Mesothelial cell of epicardium (in vitro differentiated cells): ENCODE measurements at regions not wholly inside any gene's neighbourhood (a gene's known extent, or its start where the extent isn't known, plus 50 kb on each side); places are given as distances from the start of the nearest gene placed in this dataset.

Experiments
- DNase-seq, 2 experiments: peaks; one replicate each; pipeline ENCODE4 v3.0.0; 2021; ENCODE audit warnings: low spot score in 2 of 2; ENCODE audit not compliant: unreplicated experiment in 2 of 2
- H3K27ac Mint-ChIP-seq: 2 replicates; pipeline ENCODE4 v1.8.0; 2021; ENCODE audit warnings: mixed read lengths
- H3K27me3 Mint-ChIP-seq: 2 replicates; pipeline ENCODE4 v1.8.0; 2021; ENCODE audit warnings: low read depth, mixed read lengths
- H3K36me3 Mint-ChIP-seq: 2 replicates; pipeline ENCODE4 v1.8.0; 2021; ENCODE audit warnings: mixed read lengths
- H3K4me1 Mint-ChIP-seq: 2 replicates; pipeline ENCODE4 v1.8.0; 2021; ENCODE audit warnings: mixed read lengths
- H3K4me3 Mint-ChIP-seq: 2 replicates; pipeline ENCODE4 v1.8.0; 2021; ENCODE audit warnings: mild to moderate bottlenecking, moderate library complexity, mixed read lengths
- H3K9me3 Mint-ChIP-seq: 2 replicates; pipeline ENCODE4 v1.8.0; 2021; ENCODE audit warnings: mixed read lengths
- CTCF ChIP-seq: fragments of 200-600 bp; sonication (generic); IDR thresholded peaks from one replicate; pipeline ENCODE4 v1.5.0; 2021; ENCODE audit warnings: antibody characterized with exemption; ENCODE audit not compliant: unreplicated experiment

GRCh38 chr14:97350894-97351731 is 553.9 kb downstream of the VRK1 start:
- no peak overlapping the region for H3K27ac Mint-ChIP-seq
- H3K36me3 Mint-ChIP-seq = no peaks in the 10 kb centered on the region
- H3K27me3 Mint-ChIP-seq = peaks cover 27% of the 10 kb centered on the region
- no peak for TF ChIP-seq CTCF
- H3K4me1 Mint-ChIP-seq = no peaks in the 10 kb centered on the region
- no peak for DNase-seq
- no peak overlapping the region for H3K4me3 Mint-ChIP-seq
- peaks cover 4% of the 10 kb centered on the region for H3K9me3 Mint-ChIP-seq

- no peak overlapping the region for H3K27ac Mint-ChIP-seq
- DNase-seq = no peak
- H3K27me3 Mint-ChIP-seq = peaks cover 35% of the 10 kb centered on the region
- TF ChIP-seq CTCF = no peak
- H3K9me3 Mint-ChIP-seq = no peaks in the 10 kb centered on the region
- H3K4me1 Mint-ChIP-seq = no peaks in the 10 kb centered on the region
- no peak overlapping the region for H3K4me3 Mint-ChIP-seq
- H3K36me3 Mint-ChIP-seq = no peaks in the 10 kb centered on the region
Observed at GRCh38 chr14:97353102-97353501, 555.9 kb downstream of the VRK1 start.

- TF ChIP-seq CTCF = no peak
- no peak overlapping the region for H3K27ac Mint-ChIP-seq
- no peaks in the 10 kb centered on the region for H3K9me3 Mint-ChIP-seq
- no peak overlapping the region for H3K4me3 Mint-ChIP-seq
- H3K4me1 Mint-ChIP-seq = no peaks in the 10 kb centered on the region
- peaks cover 40% of the 10 kb centered on the region for H3K27me3 Mint-ChIP-seq
- DNase-seq = no peak
- no peaks in the 10 kb centered on the region for H3K36me3 Mint-ChIP-seq
Observed at GRCh38 chr14:97354119-97354722, 557.0 kb downstream of the VRK1 start.

GRCh38 chr14:97359341-97359740 is 562.2 kb downstream of the VRK1 start:
- Mint-ChIP-seq H3K27ac (no peak overlapping the region), H3K27me3 (peaks cover 39% of the 10 kb centered on the region), H3K36me3 (no peaks in the 10 kb centered on the region), H3K4me3 (no peak overlapping the region), H3K4me1 (no peaks in the 10 kb centered on the region), H3K9me3 (no peaks in the 10 kb centered on the region)
- TF ChIP-seq CTCF = no peak
- DNase-seq = no peak

- Mint-ChIP-seq H3K27me3 (peaks cover 35% of the 10 kb centered on the region), H3K36me3 (no peaks in the 10 kb centered on the region), H3K27ac (no peak overlapping the region), H3K9me3 (no peaks in the 10 kb centered on the region), H3K4me3 (no peak overlapping the region), H3K4me1 (no peaks in the 10 kb centered on the region)
- no peak for DNase-seq
- no peak for TF ChIP-seq CTCF
Observed at GRCh38 chr14:97361181-97361580, 564.0 kb downstream of the VRK1 start.
